ENCODE measurements at regions not wholly inside any gene's neighbourhood (a gene's known extent, or its start where the extent isn't known, plus 50 kb on each side); places are given as distances from the start of the nearest gene placed in this dataset.

GRCh38 chr21:36547464-36547863 is 67.5 kb upstream of the CLDN14 start:
- TF ChIP-seq, protein P1, sequence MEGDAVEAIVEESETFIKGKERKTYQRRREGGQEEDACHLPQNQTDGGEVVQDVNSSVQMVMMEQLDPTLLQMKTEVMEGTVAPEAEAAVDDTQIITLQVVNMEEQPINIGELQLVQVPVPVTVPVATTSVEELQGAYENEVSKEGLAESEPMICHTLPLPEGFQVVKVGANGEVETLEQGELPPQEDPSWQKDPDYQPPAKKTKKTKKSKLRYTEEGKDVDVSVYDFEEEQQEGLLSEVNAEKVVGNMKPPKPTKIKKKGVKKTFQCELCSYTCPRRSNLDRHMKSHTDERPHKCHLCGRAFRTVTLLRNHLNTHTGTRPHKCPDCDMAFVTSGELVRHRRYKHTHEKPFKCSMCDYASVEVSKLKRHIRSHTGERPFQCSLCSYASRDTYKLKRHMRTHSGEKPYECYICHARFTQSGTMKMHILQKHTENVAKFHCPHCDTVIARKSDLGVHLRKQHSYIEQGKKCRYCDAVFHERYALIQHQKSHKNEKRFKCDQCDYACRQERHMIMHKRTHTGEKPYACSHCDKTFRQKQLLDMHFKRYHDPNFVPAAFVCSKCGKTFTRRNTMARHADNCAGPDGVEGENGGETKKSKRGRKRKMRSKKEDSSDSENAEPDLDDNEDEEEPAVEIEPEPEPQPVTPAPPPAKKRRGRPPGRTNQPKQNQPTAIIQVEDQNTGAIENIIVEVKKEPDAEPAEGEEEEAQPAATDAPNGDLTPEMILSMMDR (IDR thresholded peaks at IDR 0.05; ENCODE audit: low read depth, low read length, missing control alignments): no peak
- H3K4me3 ChIP-seq (replicated peaks; ENCODE audit: low read depth, low read length): no peak overlapping the region
- DNase-seq (ENCODE audit: extremely low read depth, low read depth): no peak

GRCh38 chr21:36548866-36549265 is 68.9 kb upstream of the CLDN14 start:
- H3K4me3 ChIP-seq (replicated peaks; ENCODE audit: low read depth, low read length): no peak overlapping the region
- DNase-seq (ENCODE audit: extremely low read depth, low read depth): no peak
- TF ChIP-seq, protein P1 (IDR thresholded peaks at IDR 0.05; ENCODE audit: low read depth, low read length, missing control alignments): no peak

- DNase-seq (ENCODE audit: extremely low read depth, low read depth): no peak
- TF ChIP-seq, protein P1 (IDR thresholded peaks at IDR 0.05; ENCODE audit: low read depth, low read length, missing control alignments): no peak
- no peak overlapping the region for H3K4me3 ChIP-seq (replicated peaks; ENCODE audit: low read depth, low read length)
Measured at GRCh38 chr21:36549470-36549869, 69.5 kb upstream of the CLDN14 start.

- peak; percentile 30 for DNase-seq (ENCODE audit: extremely low read depth, low read depth)
- no peak overlapping the region for H3K4me3 ChIP-seq (replicated peaks; ENCODE audit: low read depth, low read length)
- TF ChIP-seq, protein P1 (IDR thresholded peaks at IDR 0.05; ENCODE audit: low read depth, low read length, missing control alignments): no peak
Measured at GRCh38 chr21:36550761-36551160, 70.8 kb upstream of the CLDN14 start.

- TF ChIP-seq, protein P1 (IDR thresholded peaks at IDR 0.05; ENCODE audit: low read depth, low read length, missing control alignments): no peak
- no peak for DNase-seq (ENCODE audit: extremely low read depth, low read depth)
Measured at GRCh38 chr21:36551321-36551720, 71.4 kb upstream of the CLDN14 start.

DNA sequence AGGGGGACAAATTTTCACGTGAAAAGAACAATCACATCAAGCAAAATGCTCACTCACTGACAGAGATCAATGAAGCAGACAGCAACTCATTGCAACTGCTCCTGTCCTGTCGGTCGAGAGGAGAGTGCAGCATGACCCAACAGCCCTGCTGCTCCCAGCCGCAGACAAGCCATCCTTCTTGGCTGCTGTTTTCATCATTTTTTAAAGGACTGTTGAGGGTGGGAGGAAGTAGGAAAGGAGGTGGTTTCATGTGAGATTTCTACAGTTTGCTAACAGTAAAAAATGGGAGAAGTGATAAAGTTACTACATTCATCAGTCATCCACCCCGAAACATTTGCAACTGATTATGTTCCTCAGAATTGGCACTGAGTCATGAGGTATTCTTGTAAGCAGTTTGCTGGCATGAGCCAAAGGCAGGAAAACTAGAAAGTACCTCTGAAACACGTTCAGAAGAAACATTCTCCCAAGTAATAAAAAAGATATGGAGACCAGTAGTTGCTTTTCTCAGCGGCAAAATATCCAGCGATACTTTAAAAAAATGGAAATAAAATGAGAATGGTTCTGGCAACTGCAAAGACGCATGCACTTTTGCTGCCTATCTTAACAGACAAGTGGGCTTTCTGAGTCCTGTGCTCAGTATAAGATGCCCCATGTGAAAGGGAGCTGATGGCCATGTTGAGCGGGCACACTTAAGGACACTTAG is 72.0 kb upstream of the CLDN14 start:
- H3K4me3 ChIP-seq (replicated peaks; ENCODE audit: low read depth, low read length): no peak overlapping the region
- TF ChIP-seq, protein P1 (IDR thresholded peaks at IDR 0.05; ENCODE audit: low read depth, low read length, missing control alignments): no peak
- DNase-seq (ENCODE audit: extremely low read depth, low read depth): peak; percentile 91

More at GRCh38 chr21:36551321-36551720, 71.4 kb upstream of the CLDN14 start:
- no peak overlapping the region for H3K4me3 ChIP-seq (replicated peaks; ENCODE audit: low read depth, low read length)

DNA sequence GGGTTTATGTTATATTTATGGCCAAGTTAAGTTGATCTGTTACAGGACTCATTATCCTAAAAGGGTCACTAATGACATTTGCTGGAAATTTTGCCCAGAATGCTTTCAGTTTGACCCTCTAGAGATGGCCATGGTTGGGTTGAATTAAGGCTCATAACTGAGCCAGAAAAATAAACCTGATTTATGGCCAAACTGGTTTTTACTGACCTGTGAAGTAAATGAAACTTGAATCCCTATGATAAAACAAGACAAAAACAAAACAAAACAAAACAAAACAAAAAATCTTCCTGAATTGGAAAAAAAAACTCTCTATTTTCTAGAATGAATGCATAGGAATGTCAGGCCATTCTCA is 72.5 kb upstream of the CLDN14 start:
- no peak overlapping the region for H3K4me3 ChIP-seq (replicated peaks; ENCODE audit: low read depth, low read length)
- no peak for DNase-seq (ENCODE audit: extremely low read depth, low read depth)
- TF ChIP-seq, protein P1 (IDR thresholded peaks at IDR 0.05; ENCODE audit: low read depth, low read length, missing control alignments): no peak

Data from HFF-Myc (cell line).